ENCODE measurements at regions not wholly inside any gene's neighbourhood (a gene's known extent, or its start where the extent isn't known, plus 50 kb on each side); places are given as distances from the start of the nearest gene placed in this dataset.

DNA sequence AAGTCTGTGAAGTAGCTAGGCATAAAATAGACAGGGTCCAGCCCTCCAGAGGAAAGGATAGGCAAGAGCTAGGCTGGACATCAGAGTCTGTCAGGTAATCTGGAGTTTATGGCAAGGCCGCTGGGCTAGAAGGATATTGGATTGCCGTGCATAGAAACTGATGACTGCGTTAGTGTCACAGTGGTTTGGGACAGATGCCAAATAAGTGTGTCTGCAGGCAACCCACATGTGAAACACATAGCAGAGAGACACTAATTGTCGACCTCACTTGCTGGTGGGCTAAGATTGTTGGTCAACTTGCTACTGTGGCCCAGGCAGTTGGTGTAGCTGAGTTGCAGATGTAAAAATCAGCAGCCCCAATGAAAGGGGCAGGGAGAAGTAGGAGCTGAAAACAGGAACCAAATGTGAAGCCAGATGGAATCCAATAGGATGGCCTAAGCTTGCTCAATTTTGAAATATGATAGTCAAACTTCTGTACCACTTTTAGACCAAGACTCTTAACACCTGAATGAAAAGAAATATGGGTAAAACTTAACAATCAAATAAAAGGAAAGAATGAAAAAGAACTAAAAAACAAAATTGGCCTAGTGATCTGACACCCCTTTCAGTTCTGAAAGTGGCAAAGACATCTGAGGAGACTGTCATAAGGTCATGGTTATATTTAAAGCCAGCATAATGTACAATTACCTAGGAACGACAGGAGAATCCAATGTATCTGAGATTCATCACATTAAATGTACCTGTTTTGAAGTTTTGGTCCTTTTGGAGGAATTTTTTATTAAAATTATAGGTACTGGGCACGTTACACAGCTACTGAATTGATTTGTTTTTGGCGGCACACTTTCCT is 243.3 kb upstream of the ACTBL2 start:
- no peaks in the 10 kb centered on the region for H3K4me1 ChIP-seq (ENCODE audit: control insufficient read depth in 2 of 2, insufficient read depth in 2 of 2, low read length in 2 of 2)
- no peaks in the 10 kb centered on the region for H3K79me2 ChIP-seq (ENCODE audit: control insufficient read depth, insufficient read depth, low read length)
- Mint-ChIP-seq H3K9me3 (ENCODE audit: insufficient read depth) (peaks cover 4% of the 10 kb centered on the region), H3K27me3 (peaks cover 6% of the 10 kb centered on the region), H3K4me3 (no peak overlapping the region), H3K27ac (no peak overlapping the region), H3K4me1 (no peaks in the 10 kb centered on the region)
- ChIA-PET POLR2A (no interaction called here), CTCF (no interaction called here)
- H2AFZ ChIP-seq (ENCODE audit: insufficient read depth, low read depth, low read length, poor library complexity, severe bottlenecking) = no peak overlapping the region
- H3K36me3 ChIP-seq (replicated peaks in 1 of 2; ENCODE audit: control extremely low read depth in 1 of 2, control insufficient read depth in 1 of 2, extremely low read depth in 1 of 2, insufficient read depth in 2 of 2, low read length in 1 of 2) = no peaks in the 10 kb centered on the region
- no peak overlapping the region for H3K9ac ChIP-seq (ENCODE audit: low read length)
- DNase-seq = no peak
- no peak overlapping the region for H3K27ac ChIP-seq (ENCODE audit: low read length in 2 of 2)
- intact Hi-C loops (cut with micrococcal nuclease) = no loop called here
- no peaks in the 10 kb centered on the region for H3K27me3 ChIP-seq (replicated peaks in 1 of 4; ENCODE audit: control extremely low read depth in 1 of 4, control insufficient read depth in 3 of 4, insufficient read depth in 4 of 4, low read length in 3 of 4)
- TF ChIP-seq EZH2 (IDR thresholded peaks at IDR 0.05; ENCODE audit: borderline replicate concordance, insufficient read depth, low read depth, low read length, poor library complexity, severe bottlenecking) (no peak), CTCF (IDR thresholded peaks at IDR 0.05) (no peak)
- H3K4me3 ChIP-seq (ENCODE audit: control extremely low read depth in 1 of 5, extremely low read depth in 1 of 5, insufficient read depth in 1 of 5, low read depth in 2 of 5, low read length in 4 of 5) = no peak overlapping the region
- no peak overlapping the region for H3K4me2 ChIP-seq (replicated peaks; ENCODE audit: low read depth, low read length, poor library complexity, severe bottlenecking)
- H4K20me1 ChIP-seq (ENCODE audit: control insufficient read depth, insufficient read depth, low read length, poor library complexity, severe bottlenecking) = no peaks in the 10 kb centered on the region
- 81% methylated on average over 4 of the region's 7 CpGs for WGBS (ENCODE audit: insufficient coverage)
- H3K9me3 ChIP-seq (ENCODE audit: control extremely low read depth in 1 of 3, control insufficient read depth in 2 of 3, insufficient read depth in 1 of 3, low read length in 2 of 3) = no peaks in the 10 kb centered on the region
- ATAC-seq (ENCODE audit: low read depth) = no peak

GRCh38 chr5:57724836-57725235 is 242.2 kb upstream of the ACTBL2 start:
- no peaks in the 10 kb centered on the region for H3K27me3 ChIP-seq (replicated peaks in 1 of 4; ENCODE audit: control extremely low read depth in 1 of 4, control insufficient read depth in 3 of 4, insufficient read depth in 4 of 4, low read length in 3 of 4)
- no peaks in the 10 kb centered on the region for H3K9me3 ChIP-seq (ENCODE audit: control extremely low read depth in 1 of 3, control insufficient read depth in 2 of 3, insufficient read depth in 1 of 3, low read length in 2 of 3)
- TF ChIP-seq EZH2 (IDR thresholded peaks at IDR 0.05; ENCODE audit: borderline replicate concordance, insufficient read depth, low read depth, low read length, poor library complexity, severe bottlenecking) (no peak), CTCF (IDR thresholded peaks at IDR 0.05) (no peak)
- CTCF ChIA-PET = no interaction called here
- H3K4me2 ChIP-seq (replicated peaks; ENCODE audit: low read depth, low read length, poor library complexity, severe bottlenecking) = no peak overlapping the region
- no peaks in the 10 kb centered on the region for H3K36me3 ChIP-seq (replicated peaks in 1 of 2; ENCODE audit: control extremely low read depth in 1 of 2, control insufficient read depth in 1 of 2, extremely low read depth in 1 of 2, insufficient read depth in 2 of 2, low read length in 1 of 2)
- POLR2A ChIA-PET = no interaction called here
- Mint-ChIP-seq H3K4me3 (no peak overlapping the region), H3K4me1 (no peaks in the 10 kb centered on the region), H3K27ac (no peak overlapping the region), H3K27me3 (peaks cover 6% of the 10 kb centered on the region), H3K9me3 (ENCODE audit: insufficient read depth) (peaks cover 4% of the 10 kb centered on the region)
- no peaks in the 10 kb centered on the region for H3K4me1 ChIP-seq (ENCODE audit: control insufficient read depth in 2 of 2, insufficient read depth in 2 of 2, low read length in 2 of 2)
- H2AFZ ChIP-seq (ENCODE audit: insufficient read depth, low read depth, low read length, poor library complexity, severe bottlenecking) = no peak overlapping the region
- H3K4me3 ChIP-seq (ENCODE audit: control extremely low read depth in 1 of 5, extremely low read depth in 1 of 5, insufficient read depth in 1 of 5, low read depth in 2 of 5, low read length in 4 of 5) = no peak overlapping the region
- DNase-seq = no peak
- H3K79me2 ChIP-seq (ENCODE audit: control insufficient read depth, insufficient read depth, low read length) = no peaks in the 10 kb centered on the region
- intact Hi-C loops (cut with micrococcal nuclease) = no loop called here
- H3K27ac ChIP-seq (ENCODE audit: low read length in 2 of 2) = no peak overlapping the region
- ATAC-seq (ENCODE audit: low read depth) = no peak
- 92% methylated on average over 2 of the region's 2 CpGs for WGBS (ENCODE audit: insufficient coverage)
- H4K20me1 ChIP-seq (ENCODE audit: control insufficient read depth, insufficient read depth, low read length, poor library complexity, severe bottlenecking) = no peaks in the 10 kb centered on the region
- H3K9ac ChIP-seq (ENCODE audit: low read length) = no peak overlapping the region
